OCI-M2 (cell line): ENCODE measurements at regions not wholly inside any gene's neighbourhood (a gene's known extent, or its start where the extent isn't known, plus 50 kb on each side); places are given as distances from the start of the nearest gene placed in this dataset.

ENCODE experiments used
- DNase-seq: peaks from one replicate; lab custom pipeline; 2025; ENCODE audit not compliant: unreplicated experiment; lab: John Stamatoyannopoulos, UW

DNA sequence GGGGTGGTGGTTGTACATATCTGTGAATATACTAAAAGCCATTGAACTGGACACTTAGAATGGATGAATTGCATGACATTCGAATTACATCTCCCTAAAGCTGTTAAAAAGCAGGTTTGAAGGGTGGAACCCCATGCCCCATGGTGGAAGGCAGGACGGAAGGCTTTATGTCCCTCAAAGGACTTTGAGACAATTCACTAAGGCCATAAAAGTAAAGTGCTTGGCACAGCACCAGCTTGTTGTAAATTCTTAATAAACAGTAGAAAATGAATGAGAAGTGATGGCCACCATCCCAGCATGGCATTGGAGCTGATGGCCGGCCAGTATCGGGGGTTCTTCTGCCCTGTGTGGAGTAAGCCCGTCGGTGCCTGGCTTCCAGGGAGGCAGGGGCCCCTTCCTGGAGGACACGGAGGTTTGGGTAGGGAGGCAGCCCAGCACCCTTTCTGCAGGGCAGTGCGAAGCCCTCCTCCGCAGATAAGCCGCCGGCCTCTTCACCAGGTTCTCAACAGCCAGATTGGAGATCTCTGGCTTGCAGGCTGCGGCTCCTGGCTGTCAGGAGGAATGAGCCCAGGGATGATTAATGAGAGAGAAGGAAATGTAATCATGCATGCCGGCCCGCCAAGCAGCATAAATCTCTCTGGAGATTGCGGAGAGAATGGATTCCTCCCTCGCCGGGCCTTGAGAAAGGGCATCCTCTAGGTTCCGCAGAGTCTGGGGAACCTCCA, 346.9 kb downstream of the FOXL1 start:
- DNase-seq = no peak

DNA sequence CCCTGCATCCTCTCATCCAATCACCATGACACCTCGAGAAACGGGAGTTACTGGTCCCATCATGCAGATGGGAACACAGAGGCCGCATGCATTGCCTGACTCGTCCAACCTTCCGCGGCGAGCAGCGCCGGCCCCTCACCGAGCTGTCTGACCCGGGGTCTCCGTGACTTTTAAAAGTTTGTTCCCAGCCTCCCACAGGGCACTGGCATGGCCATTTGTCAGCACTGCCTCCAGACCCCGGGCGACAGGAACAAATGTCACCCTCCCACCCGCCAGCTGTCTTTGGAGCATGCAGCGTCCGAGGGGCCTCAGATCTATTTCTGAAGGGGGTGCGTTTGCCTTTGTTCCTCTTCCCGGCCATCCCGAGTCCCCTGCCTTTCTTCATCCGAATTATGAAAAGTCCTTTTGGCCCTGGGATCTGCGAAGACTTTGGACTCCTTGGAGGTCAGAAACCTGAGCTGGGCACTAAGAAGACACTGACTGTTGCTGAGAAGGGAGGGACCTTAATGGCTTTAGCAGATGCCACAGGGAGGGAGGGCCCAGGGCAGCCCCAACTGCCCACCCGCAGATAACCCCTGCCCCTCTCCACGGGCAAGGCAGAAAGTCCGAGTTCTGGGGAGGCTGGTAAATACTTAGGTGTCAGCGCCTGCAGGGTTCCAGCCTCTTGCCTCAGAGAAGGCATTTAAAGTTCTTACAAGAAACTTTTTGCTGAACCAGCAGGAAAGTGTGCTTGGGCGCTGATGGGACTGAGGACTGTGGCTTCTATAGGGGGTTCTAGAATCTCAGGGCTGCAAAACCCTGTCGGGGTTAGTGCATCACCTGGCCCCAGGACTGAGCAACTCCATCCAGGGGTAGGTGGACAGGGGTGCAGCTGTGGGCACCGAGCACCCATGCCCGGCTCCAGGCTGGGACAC, 348.1 kb downstream of the FOXL1 start:
- no peak for DNase-seq

DNA sequence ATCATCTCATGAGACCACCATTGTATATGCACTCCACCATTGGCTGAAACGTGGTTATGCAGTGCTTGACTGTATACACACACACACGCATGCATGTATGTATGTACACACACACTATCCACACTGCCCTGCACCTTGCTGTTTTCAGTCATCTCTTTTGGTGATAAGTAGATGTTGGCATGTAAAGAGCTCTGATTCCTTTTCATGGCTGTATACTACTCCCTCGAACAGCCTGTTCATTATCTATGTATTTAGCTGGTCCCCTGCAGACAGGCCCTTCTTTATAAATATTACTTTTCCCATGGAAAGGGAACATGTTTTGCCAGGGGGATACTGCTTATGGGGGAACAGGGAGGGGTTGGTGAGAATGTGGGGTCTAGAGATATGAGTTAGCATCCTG, 349.4 kb downstream of the FOXL1 start:
- DNase-seq = no peak

DNA sequence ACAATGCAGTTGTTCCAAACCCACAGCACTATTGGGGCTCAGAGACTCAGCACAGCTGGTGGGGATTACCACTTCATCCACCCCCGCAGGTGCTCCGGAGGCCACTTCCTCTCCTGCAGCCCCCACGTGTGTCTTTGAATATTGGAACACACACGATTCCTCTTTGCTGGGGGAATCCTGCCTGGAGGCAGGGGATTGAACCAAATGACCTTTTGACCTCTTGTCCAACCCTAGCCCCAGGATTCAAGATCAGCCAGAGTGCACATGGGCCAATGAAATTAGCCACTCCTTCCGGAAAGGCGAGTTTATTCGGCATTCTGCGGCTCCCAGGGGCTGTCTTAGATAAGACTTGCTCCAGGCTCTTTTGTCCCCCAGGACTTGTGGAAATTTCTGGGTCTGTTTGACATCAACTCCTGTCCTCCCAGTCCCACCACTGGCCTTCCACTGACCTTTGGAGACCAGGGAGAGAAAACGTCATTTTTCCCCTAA, 350.2 kb downstream of the FOXL1 start:
- DNase-seq = no peak

DNA sequence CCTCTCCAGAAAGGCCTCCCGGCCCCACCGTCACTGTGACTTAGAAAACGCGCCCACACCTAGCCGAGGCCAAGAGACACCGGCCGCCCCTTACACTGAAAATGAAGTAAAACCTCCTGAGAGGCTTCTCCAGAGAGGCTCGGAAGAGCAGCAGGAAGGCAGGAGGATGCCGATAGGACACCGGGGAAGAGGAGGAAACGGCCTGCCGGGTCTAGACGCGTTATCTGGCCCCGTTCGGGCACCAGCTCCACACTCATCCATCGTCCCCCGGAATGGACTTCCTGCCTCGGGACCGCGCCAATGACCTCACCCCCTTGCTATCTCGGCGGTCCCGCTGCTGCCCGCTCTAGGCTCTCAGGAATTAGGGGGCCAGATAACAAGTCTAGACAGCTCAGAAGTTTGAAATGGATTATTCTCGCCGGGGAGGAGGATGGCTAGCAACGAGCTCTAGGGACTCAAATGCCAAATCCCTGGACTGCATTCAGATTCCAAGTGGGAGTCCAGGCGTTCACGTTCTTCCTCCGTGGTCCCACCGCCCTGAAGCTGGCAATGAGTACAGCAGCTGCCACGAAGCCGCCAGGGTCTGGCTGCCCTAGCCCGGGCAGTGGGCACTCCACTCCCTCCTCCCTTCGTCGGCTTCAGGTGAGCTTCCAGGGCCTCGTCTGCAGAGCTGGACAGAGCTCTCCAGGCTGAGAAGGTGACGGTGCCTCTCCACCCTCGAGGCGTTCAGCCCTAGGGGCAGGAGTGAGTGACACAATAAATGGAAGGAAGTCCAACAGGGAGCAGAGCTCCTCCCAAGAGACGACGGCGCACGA, 350.9 kb downstream of the FOXL1 start:
- peak; percentile 58 for DNase-seq

DNA sequence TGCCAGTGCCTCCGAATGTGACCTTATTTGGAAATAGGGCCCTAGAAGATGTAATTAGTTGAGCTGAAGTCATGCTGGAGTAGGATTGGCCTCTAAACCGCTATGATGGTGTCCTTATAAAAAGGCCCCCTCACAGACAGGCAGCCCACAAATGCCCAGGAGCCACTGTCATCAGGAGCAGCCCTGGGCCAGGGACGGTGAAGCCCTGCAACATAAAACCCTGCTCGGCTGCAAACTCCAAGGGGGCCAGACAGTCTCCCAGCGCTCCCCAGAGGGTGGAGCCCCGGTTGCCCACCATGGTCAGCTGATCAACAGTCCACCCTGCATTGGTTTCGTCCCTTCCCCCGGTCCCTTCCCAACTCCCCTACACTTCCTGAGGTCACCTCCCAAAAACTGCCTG, 351.7 kb downstream of the FOXL1 start:
- no peak for DNase-seq

DNA sequence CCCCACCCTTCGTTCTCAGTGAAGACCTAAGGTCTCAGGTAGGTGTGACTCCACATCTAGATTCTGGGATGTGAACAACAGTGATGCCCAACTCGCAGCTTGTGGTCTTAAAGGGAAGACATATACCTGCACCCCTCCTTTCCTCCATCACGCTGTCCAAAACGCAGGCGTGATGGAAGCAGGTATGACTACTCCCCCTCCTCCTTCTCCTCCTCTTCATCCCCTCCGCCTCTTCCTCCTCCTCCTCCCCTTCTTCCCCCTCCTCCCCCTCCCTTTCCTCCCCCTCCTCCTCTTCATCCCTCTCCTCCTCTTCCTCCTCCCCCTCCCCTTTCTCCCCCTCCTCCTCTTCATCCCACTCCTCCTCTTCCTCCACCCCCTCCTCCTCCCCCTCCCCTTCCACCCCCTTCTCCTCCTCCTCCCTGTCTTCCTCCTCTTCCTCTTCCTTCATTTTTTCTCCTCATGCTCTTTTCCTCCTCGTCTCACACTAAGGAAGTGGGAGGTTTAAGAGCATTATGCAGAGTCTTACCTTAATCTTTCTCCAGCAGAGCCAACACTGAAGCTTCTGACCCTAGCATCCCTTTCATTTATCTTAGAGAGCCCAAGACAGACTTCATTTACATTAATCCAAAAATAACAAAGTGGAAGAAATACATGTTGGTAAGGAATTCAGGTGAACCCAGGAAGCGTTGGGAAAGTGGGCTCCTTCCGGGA, 352.5 kb downstream of the FOXL1 start:
- DNase-seq = no peak

DNA sequence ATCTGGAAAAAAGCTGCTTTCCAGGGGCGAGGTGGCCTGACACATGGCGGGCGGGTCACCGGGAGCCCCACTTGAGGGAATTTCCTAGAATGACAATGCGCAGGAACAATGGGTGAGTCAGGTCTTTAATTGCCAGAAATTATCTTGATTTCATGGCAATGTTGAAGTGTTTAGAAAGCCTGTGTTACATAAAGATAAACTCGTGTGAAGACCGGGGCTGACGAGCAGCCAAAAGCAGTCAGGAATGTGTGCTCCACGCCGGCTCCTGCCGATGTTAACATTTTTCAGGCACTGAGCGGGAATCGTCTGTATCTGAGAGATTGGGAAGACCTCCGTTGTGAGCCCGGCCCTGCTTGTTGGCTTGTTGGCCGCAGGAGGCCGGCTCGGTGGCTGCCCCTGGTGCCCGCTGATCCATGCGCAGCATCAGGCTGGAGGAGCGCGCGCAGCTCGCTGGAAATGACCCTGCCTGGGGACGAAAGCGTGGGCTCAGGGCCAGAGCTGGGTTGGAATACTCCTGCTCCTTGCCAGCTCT, 353.1 kb downstream of the FOXL1 start:
- DNase-seq = no peak

DNA sequence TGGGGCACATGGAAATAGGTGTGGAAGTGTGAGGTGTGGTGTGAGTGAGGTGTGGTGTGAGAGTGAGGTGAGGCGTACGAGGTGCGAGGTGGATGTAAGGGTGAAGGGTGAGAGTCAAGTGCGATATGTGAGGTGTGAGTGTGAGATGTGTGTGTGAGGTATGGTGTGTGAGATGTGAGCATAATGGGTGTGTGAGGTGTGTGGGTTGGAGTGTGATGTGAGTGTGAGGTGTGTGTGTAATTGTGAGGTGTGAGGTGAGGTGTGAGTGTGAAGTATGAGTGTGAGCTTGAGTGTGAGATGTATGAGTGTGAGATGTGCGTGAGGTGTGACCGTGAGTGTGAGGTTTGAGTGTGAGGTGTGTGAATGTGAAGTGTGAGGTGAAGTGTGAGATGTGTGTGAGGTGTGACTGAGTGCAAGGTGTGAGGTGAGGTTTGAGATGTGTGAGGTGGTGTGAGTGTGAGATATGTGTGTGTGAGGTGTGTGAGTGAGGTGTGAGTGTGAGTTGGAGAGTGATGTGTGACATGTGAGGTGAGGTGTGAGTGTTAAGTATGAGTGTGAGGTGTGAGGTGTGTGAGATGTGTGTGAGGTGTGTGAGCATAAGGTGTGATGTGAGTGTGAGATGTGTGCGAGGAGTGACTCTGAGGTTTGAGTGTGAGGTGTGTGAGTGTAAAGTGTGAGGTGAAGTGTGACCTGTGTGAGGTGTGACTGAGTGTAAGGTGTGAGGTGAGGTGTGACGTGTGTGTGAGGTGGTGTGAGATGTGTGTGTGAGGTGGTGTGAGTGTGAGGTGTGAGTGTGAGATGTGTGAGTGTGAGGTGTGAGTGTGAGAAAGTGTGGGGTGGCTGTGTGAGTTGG, 354.0 kb downstream of the FOXL1 start:
- DNase-seq = no peak

DNA sequence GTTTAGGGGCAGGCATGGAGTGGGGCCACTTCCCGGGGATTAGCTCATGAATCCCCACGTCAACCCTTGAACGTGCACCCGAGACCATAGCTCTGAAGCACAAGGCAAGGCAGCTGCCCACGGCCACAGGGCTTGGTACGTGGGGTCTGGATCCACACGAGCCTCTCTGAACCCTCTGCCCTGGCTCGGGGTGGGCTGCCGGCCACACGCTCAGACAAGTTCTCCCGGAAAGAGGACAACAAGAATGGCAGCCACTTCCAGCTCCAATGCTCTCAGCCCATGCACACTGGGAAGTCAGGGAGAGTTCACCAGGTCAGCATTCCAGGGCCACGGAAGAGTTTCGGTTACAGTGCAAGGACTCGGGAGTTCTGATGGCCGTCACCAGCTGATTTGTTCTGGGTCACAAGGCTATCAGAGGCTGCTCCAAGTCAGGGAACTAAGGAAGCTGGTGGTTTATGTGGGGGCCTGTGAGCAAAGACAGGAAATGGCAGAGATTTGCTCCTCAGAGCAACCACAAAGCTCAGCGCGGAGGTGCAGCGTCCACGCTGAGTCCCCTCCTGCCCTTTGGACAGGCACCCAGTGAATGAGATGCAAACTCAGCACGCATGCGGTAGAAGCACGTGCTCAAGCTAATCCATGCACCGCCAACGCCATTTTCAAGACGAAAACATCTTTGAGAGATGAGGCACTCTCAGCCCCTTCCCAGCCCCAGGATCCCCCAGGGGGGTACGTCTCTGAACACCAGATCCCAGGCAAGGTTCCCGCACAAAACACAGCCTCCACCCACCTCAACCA, 356.4 kb downstream of the FOXL1 start:
- no peak for DNase-seq

DNA sequence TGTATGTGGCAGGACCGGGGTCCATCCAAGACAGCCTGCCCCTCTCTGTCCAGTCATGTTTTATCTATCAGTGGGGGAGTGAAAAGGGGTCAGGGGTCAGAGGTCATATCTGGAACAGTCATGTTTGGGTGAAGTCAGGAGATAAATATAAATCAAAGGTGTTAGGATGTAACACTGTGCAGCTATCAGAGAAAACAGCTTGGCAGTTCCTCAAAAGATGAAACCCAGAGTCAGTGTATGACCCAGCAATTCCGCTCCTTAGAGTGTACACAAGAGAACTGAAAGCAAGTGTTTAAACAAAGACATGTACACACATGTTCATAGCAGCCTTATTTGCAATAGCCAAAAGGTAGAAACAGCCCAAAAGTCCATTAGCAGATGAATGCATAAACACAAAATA, 361.3 kb downstream of the FOXL1 start:
- DNase-seq = no peak

DNA sequence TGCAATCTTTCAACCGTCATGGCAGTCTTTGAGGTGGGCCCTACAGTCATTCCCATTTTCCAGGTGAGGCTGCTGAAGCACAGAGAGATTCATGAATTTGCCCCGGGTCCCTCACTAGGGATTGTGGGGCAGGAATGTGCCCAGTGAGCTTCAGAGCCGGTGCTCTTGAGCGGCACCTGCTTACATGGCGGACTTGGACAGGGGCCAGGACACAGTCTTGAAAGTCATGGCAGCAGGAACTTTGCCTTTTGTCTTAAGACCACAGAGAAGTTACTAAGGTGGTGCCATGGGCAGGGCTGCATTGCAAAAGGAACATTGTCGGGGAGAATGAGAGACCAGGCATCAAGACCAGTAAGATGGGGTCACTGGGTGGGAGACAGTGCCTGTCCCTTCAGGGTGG, 363.4 kb downstream of the FOXL1 start:
- no peak for DNase-seq

DNA sequence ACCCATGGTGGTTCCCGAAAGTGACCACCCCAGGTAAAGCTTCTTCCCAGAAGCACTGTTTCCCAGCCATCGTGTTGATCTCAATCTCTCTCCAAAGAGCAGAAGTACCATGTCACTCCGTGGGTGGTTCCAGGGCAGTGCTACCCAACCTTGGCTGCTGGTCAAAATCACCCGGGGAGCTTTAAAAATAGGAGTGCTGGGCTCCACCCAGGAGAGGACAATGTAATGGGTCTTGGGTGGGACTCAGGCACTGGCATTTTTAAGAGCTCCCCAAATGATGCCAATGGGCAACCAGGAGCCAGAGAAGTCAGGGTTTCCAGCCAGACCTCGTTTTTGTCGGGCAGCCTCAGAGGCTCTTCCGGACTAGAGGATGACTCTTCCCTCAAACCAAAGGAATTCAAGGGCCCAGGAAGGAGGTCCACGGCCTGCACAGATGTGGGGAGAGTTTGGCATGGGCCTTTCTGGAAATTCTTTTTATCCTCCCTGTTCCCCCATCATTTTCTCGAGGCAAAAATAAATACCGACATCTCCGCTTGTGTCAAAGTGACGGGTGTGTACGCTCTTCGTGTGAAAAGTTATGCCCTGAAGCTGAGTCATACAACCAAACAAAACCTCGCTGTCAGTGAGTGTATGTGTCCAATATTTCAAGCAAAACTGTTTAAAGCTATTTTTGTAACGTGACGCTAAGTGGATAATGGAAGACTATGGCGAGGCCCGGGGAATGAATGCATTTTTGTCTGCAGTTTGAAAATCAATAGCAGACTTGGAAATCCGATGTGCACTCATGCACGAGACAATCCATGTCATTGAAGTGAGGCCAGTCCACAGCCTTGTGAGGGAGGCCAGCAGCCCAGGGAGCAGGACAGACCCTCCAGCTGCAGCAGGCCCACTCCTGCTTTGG, 364.1 kb downstream of the FOXL1 start:
- no peak for DNase-seq

DNA sequence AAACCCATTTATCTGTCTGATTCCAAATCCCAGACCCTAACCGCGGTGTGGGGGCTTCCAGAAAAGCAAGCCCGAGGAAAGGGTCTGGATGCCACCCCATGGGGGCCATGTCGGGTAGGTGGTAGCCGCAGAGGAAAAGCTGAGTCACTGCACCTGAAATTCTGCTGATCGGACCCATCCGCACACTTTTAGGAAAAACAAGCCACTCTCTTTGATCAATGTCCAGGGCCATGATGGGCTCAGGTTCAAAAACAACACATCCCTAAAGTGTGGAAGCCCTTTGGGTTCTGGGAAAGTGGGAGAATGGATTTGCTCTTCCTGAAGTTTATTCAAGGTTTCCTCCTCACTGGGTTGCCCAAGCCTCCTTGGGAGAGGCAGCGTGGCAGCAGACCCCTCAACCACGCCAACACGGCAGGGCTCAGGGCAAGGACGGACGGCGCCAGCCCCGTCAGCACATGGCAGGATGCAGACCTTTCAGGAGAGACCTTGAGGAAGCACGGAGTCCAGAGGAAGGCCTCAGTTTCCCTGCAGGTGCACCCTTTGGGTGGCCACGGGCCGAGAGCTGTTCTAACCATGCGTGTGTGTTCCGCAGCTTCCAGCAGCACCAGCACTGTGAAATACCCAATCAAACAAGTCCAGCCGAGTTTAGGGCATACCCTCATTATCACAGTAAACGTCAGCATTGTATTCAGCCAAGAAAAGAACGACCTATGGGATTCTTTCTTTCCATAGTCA, 367.0 kb downstream of the FOXL1 start:
- no peak for DNase-seq

DNA sequence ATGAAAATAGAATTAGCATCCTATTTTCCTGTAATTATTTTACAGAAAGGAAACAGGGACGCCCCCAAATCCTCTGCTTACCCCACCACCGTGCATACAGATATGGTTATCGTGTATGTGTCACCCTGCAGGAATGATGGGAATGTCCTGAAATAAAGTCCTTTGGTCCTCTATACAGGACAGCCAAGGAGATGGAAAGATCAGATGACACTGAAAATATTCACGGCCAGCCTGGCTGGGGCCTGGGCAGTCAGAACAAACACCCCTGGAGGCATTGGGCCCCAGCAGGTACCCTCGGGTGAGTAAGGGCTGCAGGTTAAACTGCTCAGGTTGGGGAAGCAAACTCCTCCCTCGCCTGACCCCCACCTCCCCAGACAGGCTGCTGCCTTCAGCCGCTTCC, 368.0 kb downstream of the FOXL1 start:
- no peak for DNase-seq

DNA sequence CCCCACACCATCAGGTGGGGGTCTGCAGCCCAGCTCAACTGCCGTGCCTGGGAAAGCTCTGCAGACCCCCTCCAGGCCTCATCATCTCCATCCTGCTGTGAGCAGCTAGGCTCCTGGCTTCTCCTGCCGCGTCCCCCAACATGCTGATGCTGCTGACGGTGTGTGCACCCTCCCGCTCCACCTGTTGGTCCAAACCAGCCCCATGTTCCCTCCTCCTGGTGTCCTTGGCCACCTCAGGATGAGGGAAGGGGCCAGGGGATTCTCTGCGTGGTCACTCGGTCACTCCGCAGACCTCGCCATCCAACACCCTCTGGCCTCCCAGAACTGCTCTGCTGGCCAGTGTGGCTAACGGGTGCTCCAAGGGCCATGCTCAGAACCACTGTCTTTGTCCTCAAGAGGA, 368.6 kb downstream of the FOXL1 start:
- no peak for DNase-seq

DNA sequence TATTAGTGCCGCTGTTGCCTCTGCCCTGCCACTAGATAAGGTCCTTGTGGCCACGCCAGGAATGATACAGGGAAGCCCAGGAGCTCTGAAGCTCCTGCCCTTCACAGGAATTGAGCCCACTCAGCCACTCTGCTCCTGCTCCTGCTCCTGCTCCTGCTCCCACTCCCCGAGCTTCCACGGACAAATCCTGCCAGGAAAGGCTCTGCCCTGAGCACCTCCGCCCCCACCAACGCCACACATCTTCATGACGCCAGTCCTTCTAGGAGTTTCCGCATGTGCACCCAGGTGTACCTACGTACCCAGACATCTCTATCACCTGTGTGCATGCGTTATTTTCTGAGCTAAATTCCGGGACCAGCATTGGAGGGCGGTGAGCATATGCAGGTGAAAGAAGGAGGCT, 369.1 kb downstream of the C16orf95 start:
- no peak for DNase-seq
